ENCODE measurements at regions not wholly inside any gene's neighbourhood (a gene's known extent, or its start where the extent isn't known, plus 50 kb on each side); places are given as distances from the start of the nearest gene placed in this dataset.

DNA sequence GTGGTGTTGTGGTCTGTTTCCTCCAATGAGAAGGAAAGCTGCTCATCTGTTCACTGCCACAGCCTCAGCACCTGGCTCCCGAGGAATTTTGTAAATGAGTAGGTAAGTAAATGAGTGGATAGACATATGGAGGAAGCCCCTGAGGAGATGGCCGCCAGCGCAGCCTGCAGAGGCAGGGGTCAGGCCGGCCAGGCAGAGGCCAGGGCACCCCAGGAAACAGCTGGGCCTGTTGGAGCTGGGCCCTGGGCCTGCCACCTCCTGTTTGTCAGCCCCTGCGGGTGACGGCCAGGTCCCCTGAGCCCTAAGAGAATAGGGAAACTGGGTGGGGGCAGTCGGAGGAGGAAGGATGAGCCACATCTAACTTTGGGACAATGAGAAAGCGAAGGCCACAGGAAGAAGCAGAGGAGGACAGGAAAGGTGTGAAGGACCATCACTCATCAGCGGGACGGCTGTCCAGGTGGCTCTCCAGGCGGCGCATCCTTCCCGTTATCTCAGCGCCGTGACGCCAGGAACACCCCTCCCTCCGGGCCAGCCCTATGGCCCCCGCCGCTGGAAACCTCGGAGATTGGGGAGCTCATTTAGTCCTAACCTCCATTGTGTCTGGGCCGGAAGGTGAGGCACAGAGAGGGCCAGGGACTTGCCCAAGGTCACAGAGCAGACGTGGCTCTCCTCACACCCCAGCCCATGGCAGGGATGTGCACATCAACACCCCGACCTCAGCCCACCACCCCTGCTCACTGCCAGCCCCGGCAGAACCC, 142.3 kb upstream of the UNC5B start:
- Mint-ChIP-seq H3K4me3 (no peak overlapping the region), H3K4me1 (no peaks in the 10 kb centered on the region), H3K27me3 (peaks cover 16% of the 10 kb centered on the region), H3K36me3 (no peaks in the 10 kb centered on the region), H3K27ac (no peak overlapping the region), H3K9me3 (no peaks in the 10 kb centered on the region)
- no peak for ATAC-seq

DNA sequence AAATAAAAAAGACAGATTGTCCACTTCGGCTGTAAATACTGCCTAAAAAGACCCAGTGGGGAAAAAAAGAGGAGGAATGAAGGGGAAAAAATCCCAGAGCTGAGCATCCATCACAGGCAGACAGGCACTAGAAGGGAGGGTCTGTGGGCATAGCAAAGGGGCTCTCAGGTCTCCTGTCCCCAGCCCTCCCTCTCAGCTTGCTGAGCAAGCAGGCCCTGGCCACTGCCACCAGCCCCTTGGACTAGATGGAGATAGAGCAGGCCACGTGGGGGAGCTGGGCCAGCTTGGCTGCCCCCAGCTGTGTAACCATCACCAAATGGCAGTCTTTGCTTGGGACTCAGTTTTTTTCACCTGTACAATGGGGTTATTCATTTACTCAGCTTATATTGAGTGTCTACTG, 141.6 kb upstream of the UNC5B start:
- no peak for ATAC-seq
- no peak overlapping the region for H3K4me3 Mint-ChIP-seq
- no peaks in the 10 kb centered on the region for H3K9me3 Mint-ChIP-seq
- no peaks in the 10 kb centered on the region for H3K36me3 Mint-ChIP-seq
- peaks cover 16% of the 10 kb centered on the region for H3K27me3 Mint-ChIP-seq
- H3K4me1 Mint-ChIP-seq, result no peaks in the 10 kb centered on the region
- H3K27ac Mint-ChIP-seq, result no peak overlapping the region

DNA sequence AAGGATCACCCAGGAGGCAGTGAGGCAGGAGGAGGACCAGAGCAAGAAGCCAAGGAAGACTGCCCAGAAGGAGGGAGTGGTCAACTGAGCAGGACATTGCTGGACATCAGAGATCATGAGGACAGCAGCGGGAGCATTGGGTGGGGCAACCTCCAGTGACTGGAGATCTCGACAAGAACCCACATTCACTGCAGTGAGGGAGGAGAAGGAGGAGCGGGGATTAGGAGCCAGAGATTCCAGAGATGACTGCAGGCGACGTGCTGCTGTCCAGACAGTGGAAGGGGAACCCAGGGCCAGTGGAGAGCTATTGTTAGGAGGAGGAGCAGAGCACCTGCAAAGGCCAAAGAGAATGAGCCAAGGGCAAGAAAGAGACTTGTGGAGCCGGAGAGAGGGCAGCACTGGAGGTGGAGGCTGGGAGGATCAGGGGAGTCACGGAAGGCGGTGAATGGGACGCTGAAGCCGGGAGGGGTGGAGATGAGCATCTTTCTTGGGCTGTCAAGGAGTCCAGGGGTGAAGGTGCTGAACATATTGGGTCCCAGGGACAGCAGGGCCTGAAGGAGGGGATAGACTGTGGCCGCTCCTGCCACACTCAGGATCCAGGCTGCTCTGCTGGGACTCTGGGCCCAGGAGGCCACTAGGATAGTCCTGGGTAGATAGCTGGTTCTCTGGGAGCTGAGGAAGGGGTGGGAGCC, 140.1 kb upstream of the UNC5B start:
- Mint-ChIP-seq H3K27me3 (peaks cover 16% of the 10 kb centered on the region), H3K9me3 (no peaks in the 10 kb centered on the region), H3K27ac (no peak overlapping the region), H3K4me3 (no peak overlapping the region), H3K4me1 (no peaks in the 10 kb centered on the region), H3K36me3 (no peaks in the 10 kb centered on the region)
- peak; percentile 2 for ATAC-seq

DNA sequence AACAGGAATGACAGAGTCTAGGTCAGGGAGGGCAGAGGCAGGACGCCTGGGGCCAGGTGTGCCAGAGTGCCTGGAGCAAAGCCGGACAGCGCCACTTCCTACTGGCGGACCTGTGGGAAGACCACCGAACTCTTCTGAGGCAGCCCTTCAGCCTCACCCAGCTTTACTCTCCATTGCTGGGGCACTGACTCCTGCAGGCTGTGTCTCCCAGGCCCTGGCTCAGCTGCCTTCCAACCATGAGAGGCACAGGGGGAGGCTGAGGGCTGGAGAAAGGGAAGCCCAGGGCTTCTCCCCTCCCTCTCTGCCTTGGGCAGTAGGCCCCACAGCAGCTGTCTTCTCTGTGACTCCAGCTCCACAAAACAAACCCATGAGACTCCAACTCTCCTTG, 139.6 kb upstream of the UNC5B start:
- no peaks in the 10 kb centered on the region for H3K36me3 Mint-ChIP-seq
- peaks cover 16% of the 10 kb centered on the region for H3K27me3 Mint-ChIP-seq
- H3K4me1 Mint-ChIP-seq, result no peaks in the 10 kb centered on the region
- no peak for ATAC-seq
- H3K9me3 Mint-ChIP-seq, result no peaks in the 10 kb centered on the region
- no peak overlapping the region for H3K4me3 Mint-ChIP-seq
- H3K27ac Mint-ChIP-seq, result no peak overlapping the region

DNA sequence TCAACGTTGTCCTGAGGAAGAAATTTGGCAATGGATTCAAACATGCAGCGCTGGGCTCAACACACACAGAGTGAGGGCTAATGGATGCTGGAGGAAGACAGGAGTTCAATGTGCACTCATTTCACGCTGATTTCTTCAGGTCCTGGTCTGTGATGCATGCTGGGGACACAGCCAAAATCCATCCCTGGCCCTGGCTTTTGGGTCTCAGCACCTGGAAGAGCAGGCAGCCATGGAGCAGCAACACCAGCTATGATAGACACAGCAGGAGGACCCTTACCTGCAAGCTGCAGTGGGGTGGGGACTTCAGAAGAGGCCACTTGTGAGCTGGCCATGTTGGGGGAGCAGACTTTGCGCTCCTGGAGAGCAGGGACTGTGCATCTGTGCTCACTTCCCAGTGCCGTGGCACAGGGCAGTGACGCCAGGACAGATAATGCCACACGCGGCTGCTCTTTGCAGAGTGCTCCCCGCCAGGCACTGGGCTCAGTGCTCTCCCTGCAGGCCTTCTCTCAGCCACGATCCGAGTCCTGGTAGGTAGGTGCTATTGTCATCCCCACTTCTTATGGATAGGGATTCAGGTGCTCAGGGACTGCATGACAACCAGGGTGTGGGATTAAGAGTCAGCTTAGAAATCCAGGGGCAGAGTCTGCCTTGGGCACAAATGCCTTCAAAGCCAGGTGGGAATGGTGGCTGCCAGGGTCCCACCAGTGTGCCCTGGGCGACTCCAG, 138.8 kb upstream of the UNC5B start:
- Mint-ChIP-seq H3K9me3 (no peaks in the 10 kb centered on the region), H3K27me3 (peaks cover 20% of the 10 kb centered on the region), H3K4me1 (no peaks in the 10 kb centered on the region), H3K4me3 (no peak overlapping the region), H3K36me3 (no peaks in the 10 kb centered on the region), H3K27ac (no peak overlapping the region)
- ATAC-seq, result no peak

DNA sequence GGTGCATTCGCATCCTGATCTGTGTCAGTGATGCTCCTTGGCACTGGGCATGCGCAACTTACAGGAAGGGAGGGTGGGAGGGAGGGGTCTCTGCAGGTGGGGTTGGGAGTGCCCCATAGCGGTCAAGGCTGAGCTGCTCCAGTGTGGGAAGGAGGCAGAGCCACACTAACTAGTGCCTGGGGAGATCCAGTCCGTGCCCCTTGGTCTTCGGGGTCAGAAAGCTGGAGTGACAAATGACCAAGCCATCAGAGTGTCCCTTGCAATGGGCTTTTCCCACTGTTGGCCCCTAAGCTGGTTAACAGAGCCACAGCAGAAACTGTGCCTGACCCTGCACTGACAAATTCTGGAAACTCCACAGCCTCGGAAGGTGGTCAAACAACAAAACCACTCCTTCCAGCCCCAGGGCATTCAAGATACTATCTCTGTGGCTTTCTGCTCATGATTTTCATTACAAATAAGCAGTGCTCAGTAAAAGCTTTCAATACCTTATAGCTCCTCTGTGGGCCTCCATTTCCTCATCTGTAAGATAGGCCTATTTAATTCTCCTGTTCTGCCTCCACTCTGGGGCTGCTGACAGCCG, 138.1 kb upstream of the UNC5B start:
- Mint-ChIP-seq H3K27ac (no peak overlapping the region), H3K4me3 (no peak overlapping the region), H3K27me3 (peaks cover 27% of the 10 kb centered on the region), H3K4me1 (no peaks in the 10 kb centered on the region), H3K9me3 (no peaks in the 10 kb centered on the region), H3K36me3 (no peaks in the 10 kb centered on the region)
- no peak for ATAC-seq

DNA sequence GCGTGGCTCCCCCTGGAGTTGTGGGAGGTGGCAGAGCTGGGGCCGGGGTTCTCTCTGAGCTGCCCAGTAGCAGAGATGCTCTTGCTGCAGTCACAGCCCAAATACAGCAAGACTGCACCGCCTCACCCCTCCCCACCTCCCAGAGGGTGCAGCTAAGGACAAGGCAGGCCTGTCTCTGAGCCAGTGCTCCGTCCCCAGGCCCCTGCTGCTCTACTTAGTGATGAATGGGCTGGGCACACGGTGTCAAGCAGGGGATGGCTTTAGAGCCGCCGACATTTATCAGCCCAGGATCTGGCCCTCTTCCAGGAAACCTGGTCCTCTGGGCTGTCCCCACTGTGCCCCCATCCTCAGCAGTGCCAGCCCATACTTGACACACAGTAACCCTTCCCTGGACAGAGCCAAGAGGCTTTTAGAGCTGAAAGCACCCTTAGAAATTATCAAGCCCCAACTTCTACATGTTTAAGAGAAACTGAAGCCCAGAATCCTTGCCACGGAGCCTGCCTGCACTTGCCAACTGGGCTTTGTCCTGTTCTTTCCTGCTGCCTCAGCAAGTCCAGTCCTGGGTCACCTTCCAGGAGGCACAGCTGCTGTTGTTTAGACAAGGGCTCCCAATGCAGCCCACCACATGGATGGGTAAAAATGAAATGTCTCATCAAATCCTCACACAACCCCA, 137.1 kb upstream of the UNC5B start:
- ATAC-seq, result no peak
- H3K36me3 Mint-ChIP-seq, result no peaks in the 10 kb centered on the region
- no peaks in the 10 kb centered on the region for H3K4me1 Mint-ChIP-seq
- no peak overlapping the region for H3K27ac Mint-ChIP-seq
- no peak overlapping the region for H3K4me3 Mint-ChIP-seq
- peaks cover 28% of the 10 kb centered on the region for H3K27me3 Mint-ChIP-seq
- no peaks in the 10 kb centered on the region for H3K9me3 Mint-ChIP-seq

DNA sequence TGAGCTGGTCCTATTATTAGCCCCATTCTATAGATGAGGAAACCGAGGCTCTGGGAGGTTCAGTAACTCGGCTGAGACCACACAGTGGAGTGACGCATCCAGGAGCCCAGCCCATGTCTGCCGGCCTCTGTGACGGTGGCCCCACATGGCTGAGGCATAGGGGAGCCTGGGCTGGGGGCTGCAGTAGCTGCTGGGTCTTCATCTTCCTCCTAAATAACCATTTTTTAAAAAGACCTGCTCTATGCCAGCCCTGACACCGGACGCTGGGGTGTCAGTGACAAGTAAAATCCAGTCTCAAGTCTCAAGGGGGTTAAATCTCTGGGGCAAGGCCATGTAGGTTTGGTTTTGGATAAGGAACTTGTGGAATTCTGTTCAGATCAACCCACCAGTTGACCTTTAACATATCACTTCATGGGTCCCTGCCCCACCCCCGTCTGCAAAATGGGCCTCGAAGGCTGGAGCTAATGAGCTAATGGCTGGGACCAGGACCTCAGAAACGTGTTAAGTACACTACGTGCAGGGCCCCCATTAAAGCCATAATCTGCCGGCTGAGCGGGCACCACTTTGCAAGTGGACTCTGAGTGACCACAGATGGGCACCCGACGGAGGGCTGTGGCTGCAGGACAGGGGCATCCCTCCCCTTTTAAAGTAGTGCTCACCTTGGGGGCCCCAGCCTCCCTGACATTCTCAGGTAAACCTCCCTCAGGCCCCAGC, 136.5 kb upstream of the UNC5B start:
- no peak for ATAC-seq
- H3K4me3 Mint-ChIP-seq, result no peak overlapping the region
- H3K4me1 Mint-ChIP-seq, result no peaks in the 10 kb centered on the region
- peaks cover 27% of the 10 kb centered on the region for H3K27me3 Mint-ChIP-seq
- H3K36me3 Mint-ChIP-seq, result no peaks in the 10 kb centered on the region
- no peaks in the 10 kb centered on the region for H3K9me3 Mint-ChIP-seq
- H3K27ac Mint-ChIP-seq, result no peak overlapping the region

DNA sequence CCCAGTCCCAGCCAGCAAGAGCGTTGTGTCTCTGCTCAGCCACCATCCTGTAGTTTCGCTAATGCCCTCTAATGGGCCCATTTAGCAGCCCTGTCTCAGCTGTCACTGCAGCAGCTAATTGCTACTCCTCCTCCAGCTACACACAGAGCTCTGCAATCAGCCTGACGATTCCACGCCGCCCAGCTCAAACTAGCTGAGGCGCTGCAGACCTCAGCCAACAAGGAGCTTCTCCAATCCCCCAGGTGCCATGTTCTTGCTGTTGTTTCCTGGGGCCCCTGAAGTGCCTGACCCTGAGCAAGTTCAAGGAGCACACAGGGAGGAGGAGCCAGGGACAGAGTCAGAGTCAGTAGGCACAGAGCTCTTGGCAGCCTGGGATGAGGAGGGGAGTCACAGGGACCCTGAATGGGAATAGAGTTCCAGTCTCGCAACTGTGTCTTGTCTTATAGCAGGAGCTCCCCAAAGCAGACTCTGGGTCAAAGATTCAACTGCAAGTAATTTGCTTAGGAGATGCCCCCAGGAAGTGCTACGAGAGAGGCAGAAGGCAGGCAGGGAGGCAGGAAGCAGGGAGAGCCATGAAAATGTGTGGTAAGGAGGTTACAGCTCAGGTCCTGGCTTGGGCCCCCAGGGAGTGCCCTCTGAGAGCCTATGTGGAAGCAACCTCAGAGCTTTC, 135.8 kb upstream of the UNC5B start:
- H3K27me3 Mint-ChIP-seq, result peaks cover 20% of the 10 kb centered on the region
- H3K9me3 Mint-ChIP-seq, result no peaks in the 10 kb centered on the region
- ATAC-seq, result no peak
- H3K4me1 Mint-ChIP-seq, result no peaks in the 10 kb centered on the region
- H3K36me3 Mint-ChIP-seq, result no peaks in the 10 kb centered on the region
- H3K27ac Mint-ChIP-seq, result no peak overlapping the region
- no peak overlapping the region for H3K4me3 Mint-ChIP-seq

DNA sequence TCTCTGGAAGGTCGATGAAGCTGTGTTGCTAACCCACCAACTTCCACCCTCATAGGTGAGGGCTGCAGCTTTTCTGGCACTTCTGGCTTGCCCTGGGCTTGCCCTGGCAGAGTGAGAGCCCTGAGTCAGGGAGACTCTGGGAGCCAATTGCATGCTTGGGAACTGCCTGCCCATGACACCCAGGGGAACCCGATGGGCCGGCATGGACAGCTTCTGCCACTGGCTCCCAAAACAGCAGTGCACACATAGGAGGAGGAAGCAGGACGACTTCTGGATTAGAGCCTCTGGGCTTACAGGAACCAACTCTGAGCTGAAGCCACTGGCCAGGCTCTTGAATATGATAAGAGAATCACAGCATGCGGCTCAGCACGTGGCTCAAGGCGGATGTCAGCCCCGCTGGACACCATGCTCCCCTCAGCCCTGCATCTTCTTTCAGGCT, 135.2 kb upstream of the UNC5B start:
- no peak for ATAC-seq
- Mint-ChIP-seq H3K36me3 (no peaks in the 10 kb centered on the region), H3K4me1 (no peaks in the 10 kb centered on the region), H3K27ac (no peak overlapping the region), H3K4me3 (no peak overlapping the region), H3K9me3 (no peaks in the 10 kb centered on the region), H3K27me3 (peaks cover 14% of the 10 kb centered on the region)

DNA sequence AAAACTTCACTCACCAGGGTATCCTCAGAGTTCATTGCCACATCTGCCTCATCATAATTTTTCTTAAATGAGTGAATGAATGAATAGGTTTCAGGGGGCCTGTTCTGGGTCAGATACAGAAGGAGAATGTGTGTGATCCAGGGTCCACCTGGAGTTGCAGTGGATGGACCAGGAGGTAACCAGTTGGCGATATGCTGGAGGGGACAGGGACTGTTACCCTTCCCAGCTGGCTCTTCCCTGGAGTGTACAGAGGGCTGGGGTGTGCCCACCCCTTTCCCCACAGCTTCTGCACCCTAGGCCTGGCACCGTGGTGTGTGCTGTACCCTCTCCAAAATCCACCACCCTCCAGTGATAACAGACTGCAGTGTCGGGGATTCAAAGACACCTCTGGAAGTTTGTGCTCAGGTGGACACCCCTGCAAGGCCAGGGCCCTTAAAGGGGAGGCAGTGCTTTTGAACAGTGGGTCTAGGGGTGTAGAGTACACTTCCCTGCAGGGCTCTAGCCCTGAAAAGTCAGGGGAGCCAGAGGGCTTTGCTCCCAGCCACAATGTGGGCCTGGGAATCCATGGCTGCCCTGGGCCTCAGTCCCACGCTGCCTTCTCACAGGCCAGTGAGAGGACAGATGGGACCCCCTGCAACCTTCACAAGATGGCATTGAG, 134.4 kb upstream of the UNC5B start:
- Mint-ChIP-seq H3K27me3 (peaks cover 12% of the 10 kb centered on the region), H3K36me3 (no peaks in the 10 kb centered on the region), H3K4me1 (no peaks in the 10 kb centered on the region), H3K27ac (no peak overlapping the region), H3K9me3 (no peaks in the 10 kb centered on the region), H3K4me3 (no peak overlapping the region)
- no peak for ATAC-seq

DNA sequence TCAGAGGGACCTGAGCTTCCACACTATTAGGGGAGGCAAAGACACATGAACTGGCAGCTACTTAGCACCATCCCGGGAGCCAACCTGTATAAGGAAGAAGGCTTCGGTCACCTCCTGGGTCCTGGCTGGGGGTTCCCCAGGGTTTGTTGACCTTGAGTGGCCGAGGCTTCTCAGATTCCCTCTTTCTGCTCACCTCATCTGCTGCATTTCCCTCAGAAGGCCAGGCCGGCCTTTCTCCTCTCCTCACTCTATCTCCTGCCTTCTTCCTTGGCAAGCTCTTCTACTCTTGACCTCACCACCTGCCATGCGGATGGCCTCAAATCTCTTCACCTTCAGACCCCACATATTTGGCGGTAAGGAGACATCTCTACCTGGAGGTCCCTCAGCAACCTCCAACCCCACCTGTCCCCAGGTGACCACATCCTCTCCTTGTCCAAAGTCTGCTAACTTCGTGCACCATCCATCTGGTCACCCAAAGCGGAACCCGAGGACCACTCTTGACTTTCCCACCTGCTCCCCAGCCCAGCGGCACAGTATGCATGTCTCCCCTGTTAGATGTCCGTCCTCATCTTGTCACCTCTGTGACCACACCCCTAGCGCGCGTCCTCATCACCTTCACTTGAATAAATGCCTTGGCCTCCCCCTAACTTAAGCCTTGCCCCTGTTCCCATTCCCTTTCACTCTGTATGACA, 133.8 kb upstream of the UNC5B start:
- Mint-ChIP-seq H3K36me3 (no peaks in the 10 kb centered on the region), H3K27me3 (peaks cover 12% of the 10 kb centered on the region), H3K9me3 (no peaks in the 10 kb centered on the region), H3K4me1 (no peaks in the 10 kb centered on the region), H3K27ac (no peak overlapping the region), H3K4me3 (no peak overlapping the region)
- ATAC-seq, result no peak

DNA sequence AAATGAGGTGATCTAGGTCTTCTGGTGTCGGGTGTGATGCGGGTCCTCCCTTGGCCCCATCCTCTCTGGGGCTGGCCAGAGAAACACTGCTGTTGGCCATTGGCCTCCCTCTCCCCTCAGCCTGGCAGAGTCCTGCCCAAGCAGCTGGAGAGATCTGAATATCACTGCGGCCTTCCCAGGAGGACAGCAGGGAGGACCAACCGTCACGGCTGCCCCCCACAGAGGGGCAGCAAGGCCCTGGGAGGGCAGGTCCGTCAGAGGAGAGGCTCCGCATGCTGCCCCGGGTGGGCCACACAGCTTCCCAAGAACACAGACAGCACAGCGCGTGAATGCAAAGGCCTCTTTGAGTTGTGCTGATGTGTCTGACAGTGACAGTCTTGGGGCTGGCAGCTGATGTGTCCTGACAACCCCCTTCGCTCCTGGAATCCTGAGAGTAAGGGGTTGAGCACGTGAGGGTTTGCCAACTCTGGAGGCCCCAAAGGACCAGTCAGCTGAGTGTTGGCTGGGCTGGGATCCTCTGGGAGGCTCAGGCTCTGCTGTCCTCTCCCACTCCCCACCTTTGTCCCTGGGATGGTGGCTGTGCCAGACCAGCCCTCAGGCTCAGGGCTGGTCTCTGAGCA, 132.5 kb upstream of the UNC5B start:
- no peak for ATAC-seq
- Mint-ChIP-seq H3K4me1 (no peaks in the 10 kb centered on the region), H3K9me3 (no peaks in the 10 kb centered on the region), H3K4me3 (no peak overlapping the region), H3K27ac (no peak overlapping the region), H3K36me3 (no peaks in the 10 kb centered on the region), H3K27me3 (peaks cover 12% of the 10 kb centered on the region)

Measured in stimulated activated memory B cell treated with anti-CD40 and anti-IgM and Interleukin-4, amounts not matched to agents 10 μg/mL and 1 μg/mL and 100 μg/mL, for 72 hours (primary cell).